A673 (cell line): ENCODE measurements at regions not wholly inside any gene's neighbourhood (a gene's known extent, or its start where the extent isn't known, plus 50 kb on each side); places are given as distances from the start of the nearest gene placed in this dataset.

Source experiments
- BruUV-seq: library from RNA; stranded (reverse); fragments of 400-500 nt; replicated peaks from 2 replicates; lab custom pipeline; 2021; lab: Mats Ljungman, UMichigan
- CTCF ChIA-PET: fragments of 300-600 bp; sonication (Branson Sonifier 250); formaldehyde crosslinking; loops from one replicate; lab custom pipeline; 2022; ENCODE audit warnings: antibody characterized with exemption; lab: Charles Lee
- POLR2A ChIA-PET: fragments of 300-600 bp; sonication (Branson Sonifier 250); formaldehyde crosslinking; loops from one replicate; lab custom pipeline; 2022; ENCODE audit warnings: antibody characterized with exemption; ENCODE audit not compliant: low non-redundant PET; lab: Charles Lee
- DNase-seq: peaks from one replicate; pipeline ENCODE4 v3.0.0-alpha.2; 2015; ENCODE audit warnings: low spot score
- H3K27ac ChIP-seq: fragments of 200-600 bp; sonication (generic); 2 replicates; pipeline ENCODE4 v1.5.1; 2016; ENCODE audit warnings: mixed run types, low read depth, mild to moderate bottlenecking, mixed read lengths, antibody characterized with exemption, low read length; ENCODE audit not compliant: poor library complexity, severe bottlenecking
- H3K27me3 ChIP-seq: fragments of 200-600 bp; sonication (generic); replicated peaks from 2 replicates; pipeline ENCODE4 v1.6.1; 2017; ENCODE audit warnings: mixed run types, low read depth, mild to moderate bottlenecking, mixed read lengths, antibody characterized with exemption, low read length; ENCODE audit not compliant: insufficient read depth, poor library complexity
- H3K36me3 ChIP-seq: fragments of 200-600 bp; sonication (generic); 2 replicates; pipeline ENCODE4 v1.6.1; 2016; ENCODE audit warnings: mixed run types, mild to moderate bottlenecking, mixed read lengths, antibody characterized with exemption, low read length; ENCODE audit not compliant: insufficient read depth, poor library complexity, severe bottlenecking
- H3K4me1 ChIP-seq: fragments of 200-600 bp; sonication (generic); 2 replicates; pipeline ENCODE4 v1.6.1; 2017; ENCODE audit warnings: mixed run types, mild to moderate bottlenecking, mixed read lengths, antibody characterized with exemption, low read length; ENCODE audit not compliant: insufficient read depth, poor library complexity, severe bottlenecking
- H3K4me3 ChIP-seq: fragments of 200-600 bp; sonication (generic); 2 replicates; pipeline ENCODE4 v1.5.1; 2016; ENCODE audit warnings: low read depth, mixed run types, mild to moderate bottlenecking, mixed read lengths, low read length; ENCODE audit not compliant: poor library complexity, severe bottlenecking
- H3K9me3 ChIP-seq: fragments of 200-600 bp; sonication (generic); 2 replicates; pipeline ENCODE4 v1.6.1; 2016; ENCODE audit warnings: mixed run types, low read depth, mild to moderate bottlenecking, mixed read lengths, antibody characterized with exemption, low read length; ENCODE audit not compliant: poor library complexity, severe bottlenecking
- EZH2 ChIP-seq: fragments of 200-600 bp; sonication (generic); IDR thresholded peaks from 2 replicates; pipeline ENCODE4 v1.6.1; 2017; ENCODE audit warnings: borderline replicate concordance, low read depth, mild to moderate bottlenecking, mixed read lengths, antibody characterized with exemption, low read length; ENCODE audit not compliant: poor library complexity, severe bottlenecking
- intact Hi-C: fragments of 100-400 bp; cut with micrococcal nuclease; formaldehyde crosslinking; loops from one replicate; pipeline ENCODE4 v1.10.0; 2022; ENCODE audit not compliant: unreplicated experiment
- TF ChIP-seq, protein P1 (sequence below): fragments of 300-800, 200-600 bp; sonication (generic); conservative IDR thresholded peaks from 2 replicates; pipeline ENCODE4 v1.5.1; 2017; ENCODE audit warnings: low read depth, mild to moderate bottlenecking, antibody characterized with exemption, low read length, moderate library complexity, mixed read lengths

- no TSS peak for BruUV-seq
- Histone ChIP-seq H3K9me3 (peaks cover 12% of the 10 kb centered on the region), H3K4me3 (no peak overlapping the region), H3K27ac (no peak overlapping the region), H3K36me3 (no peaks in the 10 kb centered on the region), H3K27me3 (no peaks in the 10 kb centered on the region), H3K4me1 (no peaks in the 10 kb centered on the region)
- POLR2A ChIA-PET: no interaction called here
- no peak for DNase-seq
- CTCF ChIA-PET: no interaction called here
- intact Hi-C loops: no loop called here
- no peak for TF ChIP-seq EZH2
- TF ChIP-seq, protein P1, sequence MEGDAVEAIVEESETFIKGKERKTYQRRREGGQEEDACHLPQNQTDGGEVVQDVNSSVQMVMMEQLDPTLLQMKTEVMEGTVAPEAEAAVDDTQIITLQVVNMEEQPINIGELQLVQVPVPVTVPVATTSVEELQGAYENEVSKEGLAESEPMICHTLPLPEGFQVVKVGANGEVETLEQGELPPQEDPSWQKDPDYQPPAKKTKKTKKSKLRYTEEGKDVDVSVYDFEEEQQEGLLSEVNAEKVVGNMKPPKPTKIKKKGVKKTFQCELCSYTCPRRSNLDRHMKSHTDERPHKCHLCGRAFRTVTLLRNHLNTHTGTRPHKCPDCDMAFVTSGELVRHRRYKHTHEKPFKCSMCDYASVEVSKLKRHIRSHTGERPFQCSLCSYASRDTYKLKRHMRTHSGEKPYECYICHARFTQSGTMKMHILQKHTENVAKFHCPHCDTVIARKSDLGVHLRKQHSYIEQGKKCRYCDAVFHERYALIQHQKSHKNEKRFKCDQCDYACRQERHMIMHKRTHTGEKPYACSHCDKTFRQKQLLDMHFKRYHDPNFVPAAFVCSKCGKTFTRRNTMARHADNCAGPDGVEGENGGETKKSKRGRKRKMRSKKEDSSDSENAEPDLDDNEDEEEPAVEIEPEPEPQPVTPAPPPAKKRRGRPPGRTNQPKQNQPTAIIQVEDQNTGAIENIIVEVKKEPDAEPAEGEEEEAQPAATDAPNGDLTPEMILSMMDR: no peak
These were observed 202.3 kb upstream of the IRX1 start for GRCh38 chr5:3393122-3393919.

- H3K27ac ChIP-seq: no peak overlapping the region
- H3K9me3 ChIP-seq: peaks cover 8% of the 10 kb centered on the region
- ChIA-PET CTCF (no interaction called here), POLR2A (no interaction called here)
- peak; percentile 7 for DNase-seq
- intact Hi-C loops: no loop called here
- H3K36me3 ChIP-seq: no peaks in the 10 kb centered on the region
- H3K27me3 ChIP-seq: no peaks in the 10 kb centered on the region
- no peaks in the 10 kb centered on the region for H3K4me1 ChIP-seq
- BruUV-seq: no TSS peak
- no peak for TF ChIP-seq EZH2
- TF ChIP-seq, protein P1: no peak
- H3K4me3 ChIP-seq: no peak overlapping the region
These were observed 203.2 kb upstream of the IRX1 start for GRCh38 chr5:3392306-3392939.

DNA sequence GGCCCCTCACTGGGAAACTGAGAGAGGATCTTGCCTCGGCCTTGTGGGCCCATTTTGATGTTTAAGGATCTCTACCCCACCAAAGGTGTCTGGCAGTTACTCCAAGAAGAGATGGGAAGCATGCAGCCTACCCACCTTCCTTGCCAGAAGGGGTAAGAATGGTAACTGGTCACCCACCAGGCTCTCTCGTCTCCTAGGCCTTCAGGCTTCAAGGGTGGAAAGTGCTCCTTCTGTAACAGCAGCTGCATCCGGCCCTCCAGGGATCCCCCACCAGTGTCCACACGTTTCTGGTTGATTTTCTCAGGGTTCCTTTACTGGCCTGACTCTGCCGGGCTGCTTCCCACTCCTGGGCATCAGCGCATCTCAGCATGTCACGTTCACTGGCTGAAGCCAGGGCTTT lies 204.4 kb upstream of the IRX1 start:
- Histone ChIP-seq H3K9me3 (peaks cover 8% of the 10 kb centered on the region), H3K27ac (no peak overlapping the region), H3K27me3 (no peaks in the 10 kb centered on the region), H3K36me3 (no peaks in the 10 kb centered on the region), H3K4me3 (no peak overlapping the region), H3K4me1 (no peaks in the 10 kb centered on the region)
- ChIA-PET POLR2A (no interaction called here), CTCF (no interaction called here)
- BruUV-seq: no TSS peak
- no peak for DNase-seq
- TF ChIP-seq EZH2: no peak
- TF ChIP-seq, protein P1: no peak
- intact Hi-C loops: no loop called here
